Esophagus muscularis mucosa (tissue), 4 donors: ENCODE measurements at regions not wholly inside any gene's neighbourhood (a gene's known extent, or its start where the extent isn't known, plus 50 kb on each side); places are given as distances from the start of the nearest gene placed in this dataset.

Experiments used
- EP300 ChIP-seq: sonication (generic); formaldehyde crosslinking; IDR thresholded peaks from one replicate; pipeline ENCODE4 v1.6.1; 2017; ENCODE audit warnings: antibody characterized with exemption
- POLR2A ChIP-seq: fragments of 450-650 bp; IDR thresholded peaks from one replicate; pipeline ENCODE4 v1.6.1; 2017; ENCODE audit warnings: antibody characterized with exemption, moderate library complexity, mild to moderate bottlenecking, low read depth
- POLR2AphosphoS5 ChIP-seq, 2 donors: sonication (generic); formaldehyde crosslinking; IDR thresholded peaks; one replicate each; pipeline ENCODE4 v1.6.1; 2017; ENCODE audit warnings: antibody characterized with exemption in 2 of 2
- TF ChIP-seq, protein P1 (sequence below), 3 experiments: fragments of 200-600 bp in 2 of 3; fragments of 450-650 bp in 1 of 3; sonication (generic) in 2 of 3; IDR thresholded peaks; one replicate each; pipeline ENCODE4 v1.5.1; 2017 to 2019; ENCODE audit warnings: antibody characterized with exemption in 3 of 3, mild to moderate bottlenecking in 2 of 3, moderate library complexity in 1 of 3

GRCh38 chr10:42984761-42985325 lies 92.0 kb upstream of the RET start:
- TF ChIP-seq EP300 (no peak), POLR2AphosphoS5 (IDR thresholded peaks at IDR 0.05) (no peak), POLR2A (no peak)
- TF ChIP-seq, protein P1, sequence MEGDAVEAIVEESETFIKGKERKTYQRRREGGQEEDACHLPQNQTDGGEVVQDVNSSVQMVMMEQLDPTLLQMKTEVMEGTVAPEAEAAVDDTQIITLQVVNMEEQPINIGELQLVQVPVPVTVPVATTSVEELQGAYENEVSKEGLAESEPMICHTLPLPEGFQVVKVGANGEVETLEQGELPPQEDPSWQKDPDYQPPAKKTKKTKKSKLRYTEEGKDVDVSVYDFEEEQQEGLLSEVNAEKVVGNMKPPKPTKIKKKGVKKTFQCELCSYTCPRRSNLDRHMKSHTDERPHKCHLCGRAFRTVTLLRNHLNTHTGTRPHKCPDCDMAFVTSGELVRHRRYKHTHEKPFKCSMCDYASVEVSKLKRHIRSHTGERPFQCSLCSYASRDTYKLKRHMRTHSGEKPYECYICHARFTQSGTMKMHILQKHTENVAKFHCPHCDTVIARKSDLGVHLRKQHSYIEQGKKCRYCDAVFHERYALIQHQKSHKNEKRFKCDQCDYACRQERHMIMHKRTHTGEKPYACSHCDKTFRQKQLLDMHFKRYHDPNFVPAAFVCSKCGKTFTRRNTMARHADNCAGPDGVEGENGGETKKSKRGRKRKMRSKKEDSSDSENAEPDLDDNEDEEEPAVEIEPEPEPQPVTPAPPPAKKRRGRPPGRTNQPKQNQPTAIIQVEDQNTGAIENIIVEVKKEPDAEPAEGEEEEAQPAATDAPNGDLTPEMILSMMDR (IDR thresholded peaks at IDR 0.05), result no peak
